GM19452 (cell line): ENCODE measurements at regions not wholly inside any gene's neighbourhood (a gene's known extent, or its start where the extent isn't known, plus 50 kb on each side); places are given as distances from the start of the nearest gene placed in this dataset.
"Not testable (repeated sequence)": the region's sequence is repeated elsewhere in the genome, so short reads cannot be mapped to it uniquely, and the experiment has no call there.

ENCODE experiments used
- ATAC-seq: cut with Tn5 transposase; IDR thresholded peaks from one replicate; pipeline ENCODE4 v1.9.1; 2021; ENCODE audit not compliant: unreplicated experiment

DNA sequence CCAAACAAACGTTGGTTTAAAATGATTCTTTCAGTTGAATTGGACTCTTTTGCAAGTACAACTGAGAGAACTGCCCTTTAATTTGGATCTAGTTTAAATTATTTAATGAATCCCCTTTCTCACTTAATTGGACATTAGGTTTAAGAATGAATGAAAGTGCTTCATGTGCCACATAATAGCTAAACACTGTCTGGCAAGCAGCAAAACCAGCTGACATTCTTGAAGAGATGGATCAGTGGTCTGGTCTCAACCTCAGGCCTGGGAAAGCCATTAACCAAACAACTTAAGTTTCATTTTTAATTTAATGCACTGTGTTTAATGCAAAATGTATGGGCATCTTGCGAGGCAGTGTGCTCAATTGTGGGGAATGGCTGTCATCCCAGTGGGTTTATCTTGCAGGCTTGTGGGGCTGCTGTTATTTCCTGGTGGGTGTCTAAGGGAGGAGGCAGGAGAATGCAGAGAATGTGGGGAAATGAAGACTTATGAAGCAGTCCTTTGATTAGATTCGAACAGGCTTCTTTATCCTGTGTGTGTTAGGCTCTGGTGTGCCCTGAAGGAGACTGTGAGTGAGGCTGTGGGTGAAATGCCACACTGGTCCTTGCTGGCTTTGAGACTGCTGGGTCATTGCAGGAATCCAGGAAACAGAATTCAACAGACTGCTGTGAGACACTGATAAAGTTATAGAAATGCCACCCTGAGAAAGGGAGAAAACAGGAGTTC is 144.1 kb upstream of the PELI2 start:
- ATAC-seq, result no peak

DNA sequence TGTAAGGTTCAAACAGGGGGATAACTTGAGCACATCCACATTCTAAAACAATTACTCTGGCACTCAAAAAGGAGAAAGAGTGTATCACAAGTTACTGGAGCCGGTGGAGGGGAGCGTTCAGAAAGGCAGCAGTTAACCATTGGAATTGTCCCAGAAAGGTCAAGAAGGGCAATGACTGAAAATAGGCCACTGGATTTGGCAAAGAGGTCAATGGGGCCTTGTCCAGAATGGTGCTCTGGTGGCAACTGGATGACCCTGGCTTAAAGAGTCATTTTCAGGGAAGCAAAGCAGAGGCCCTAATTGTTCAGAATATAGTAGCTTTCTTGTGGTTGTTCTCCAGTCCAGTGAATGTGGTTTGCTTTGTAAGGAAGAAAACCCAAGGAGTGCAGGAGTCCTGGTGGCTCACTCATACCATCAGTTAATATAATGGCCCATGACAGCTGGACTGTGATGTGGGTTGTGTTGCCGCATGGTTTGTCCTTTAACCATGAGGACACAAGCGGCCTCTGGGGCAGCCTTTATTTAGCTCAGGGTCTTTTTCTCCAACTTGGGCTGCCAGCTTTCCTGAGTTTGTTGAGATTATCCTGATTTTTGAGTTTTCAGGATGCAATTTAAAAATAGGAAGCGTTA is 142.8 kb upstream of the PELI2 start:
- no peak for ATAC-seq

DNA sequence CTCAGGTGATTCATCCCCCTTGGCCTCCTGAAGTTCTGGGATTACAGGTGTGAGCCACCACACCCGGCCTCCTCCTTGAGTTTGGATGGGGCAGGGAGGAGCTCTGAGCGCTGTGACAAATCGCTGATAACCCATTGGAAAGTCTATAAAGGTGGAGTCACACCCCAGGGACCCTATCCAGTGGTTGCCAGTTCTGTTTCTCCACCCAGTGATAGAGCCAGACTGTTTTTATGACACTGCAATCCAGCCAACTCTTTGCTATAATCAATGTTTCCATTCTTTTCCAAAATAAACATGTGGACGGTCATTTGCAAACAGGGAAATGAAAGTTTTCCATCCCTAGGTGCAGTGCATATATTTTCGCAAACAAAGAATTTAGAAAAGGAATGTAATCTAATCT is 142.0 kb upstream of the PELI2 start:
- no peak for ATAC-seq

DNA sequence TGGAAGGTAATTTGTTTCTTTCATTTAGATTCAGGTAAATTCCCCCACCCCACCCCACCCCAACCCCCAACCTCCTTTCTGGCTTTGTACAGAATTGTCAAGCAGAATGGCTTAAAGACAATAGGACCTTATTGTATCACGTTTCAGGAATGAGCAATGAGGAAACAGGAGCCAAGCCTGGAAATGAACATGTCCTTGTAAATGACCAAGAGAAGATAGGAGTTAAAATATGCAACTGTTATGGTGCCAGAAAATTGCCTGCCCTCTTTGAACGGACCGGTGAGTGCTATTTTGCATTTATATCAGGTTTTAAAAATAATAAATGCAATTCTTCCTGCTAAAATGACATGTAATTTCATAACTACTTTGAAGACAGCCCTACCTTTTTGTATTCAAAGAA is 141.6 kb upstream of the PELI2 start:
- ATAC-seq, result no peak

DNA sequence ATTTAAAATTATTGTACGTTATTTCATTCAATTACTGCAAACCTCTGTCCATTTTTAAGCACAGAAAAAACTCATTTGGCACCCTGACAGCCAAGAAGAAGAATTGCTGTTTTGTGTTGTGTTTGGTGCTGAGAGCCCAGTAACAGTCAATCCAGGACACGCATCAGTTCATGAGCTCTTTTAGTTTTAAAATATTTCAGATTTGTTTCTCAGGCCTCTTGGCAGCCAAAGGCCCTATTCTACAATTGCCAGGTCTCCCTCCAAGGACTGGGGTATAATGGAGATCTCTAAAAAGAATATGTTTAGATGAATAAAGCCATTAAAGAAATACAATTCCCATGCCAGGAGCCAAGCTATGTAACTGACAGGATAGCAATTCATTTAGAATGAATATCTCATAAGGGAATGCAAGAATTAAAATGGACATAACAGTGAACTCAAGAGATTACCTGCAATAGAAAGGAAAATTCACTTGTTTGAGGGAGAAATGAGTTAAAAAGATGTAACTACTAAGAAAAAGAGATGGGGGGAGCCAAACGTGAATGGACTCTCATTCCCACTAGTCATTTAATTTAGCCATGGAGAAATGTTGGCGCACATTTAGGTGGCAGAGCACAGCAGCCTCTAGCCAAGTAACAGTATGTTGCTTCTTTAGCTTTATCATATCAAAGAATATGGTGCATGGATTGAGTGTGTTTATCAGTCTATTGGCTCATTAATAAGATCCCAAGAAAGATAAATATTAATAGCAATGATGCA is 140.6 kb upstream of the PELI2 start:
- no peak for ATAC-seq

DNA sequence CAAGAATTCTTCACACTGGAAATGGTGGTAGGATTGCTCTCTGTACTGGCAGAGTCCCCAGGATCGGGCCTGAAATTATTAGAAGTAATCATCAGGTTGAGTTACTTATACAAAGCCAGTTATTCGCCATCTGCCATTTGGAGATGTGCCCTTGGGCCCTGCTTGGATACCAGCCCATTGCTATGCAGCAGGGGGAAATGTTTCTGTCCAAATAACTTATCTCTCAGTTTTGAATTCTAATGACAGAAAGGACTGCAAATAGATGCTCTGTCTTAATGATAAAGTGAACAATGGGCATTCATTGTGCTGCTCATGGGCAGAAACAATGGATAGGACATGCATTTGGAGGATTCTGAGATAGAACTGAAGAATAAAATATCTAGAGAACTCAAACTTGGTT is 139.1 kb upstream of the PELI2 start:
- no peak for ATAC-seq

DNA sequence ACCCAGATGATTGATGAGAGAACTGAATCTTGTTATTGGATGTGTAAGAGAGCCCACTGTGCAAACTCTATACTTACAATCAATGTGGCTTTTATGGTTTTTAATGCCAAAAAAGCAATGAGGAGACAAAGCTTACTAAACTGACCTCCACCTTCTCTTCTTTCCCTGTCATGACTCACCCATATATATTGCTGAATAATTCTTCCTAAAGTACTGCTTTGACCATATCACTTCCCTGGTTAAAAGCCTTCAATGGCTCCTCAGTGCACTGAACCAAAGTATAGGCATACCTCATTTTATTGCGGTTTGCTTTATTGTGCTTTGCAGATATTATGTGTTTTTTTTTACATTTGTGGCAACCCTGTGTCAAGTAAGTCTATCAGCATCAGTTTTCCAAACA is 138.4 kb upstream of the PELI2 start:
- no peak for ATAC-seq

DNA sequence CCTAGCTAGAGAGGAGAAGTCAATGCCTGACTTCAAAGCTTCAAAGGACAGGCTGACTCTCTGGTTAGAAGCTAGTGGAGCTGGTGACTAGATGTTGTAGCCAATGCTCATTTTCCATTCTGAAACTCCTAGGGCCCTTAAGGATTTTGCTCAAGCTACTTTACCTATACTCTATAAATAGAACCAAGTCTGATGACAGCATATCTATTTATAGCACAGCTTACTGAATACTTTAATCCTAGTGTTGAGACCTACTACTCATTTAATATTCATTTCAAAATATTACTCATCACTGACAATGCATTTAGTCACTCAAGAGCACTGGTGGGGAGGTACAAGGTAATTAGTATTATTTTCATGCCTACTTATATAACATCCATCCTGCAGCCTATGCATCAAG is 137.2 kb upstream of the PELI2 start:
- no peak for ATAC-seq

DNA sequence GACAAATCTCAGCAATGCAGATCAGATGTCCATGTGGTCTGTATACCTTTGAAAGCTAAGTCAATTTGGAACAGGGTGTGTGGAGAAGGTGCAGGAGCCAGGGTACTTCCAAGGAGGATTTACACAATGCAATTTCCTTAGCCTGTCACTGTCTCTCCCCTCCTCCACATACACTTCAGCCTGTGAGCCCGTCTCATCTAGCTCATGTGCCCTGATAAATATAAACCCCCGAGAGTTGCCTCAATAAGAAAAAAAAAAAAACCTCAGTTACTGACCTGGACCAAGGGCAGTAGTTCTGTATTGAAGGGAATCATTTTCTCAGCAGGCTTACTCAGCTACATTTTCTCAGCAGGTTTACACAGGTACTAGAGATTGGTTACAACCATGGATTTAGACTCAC is 132.1 kb upstream of the PELI2 start:
- ATAC-seq, result no peak

DNA sequence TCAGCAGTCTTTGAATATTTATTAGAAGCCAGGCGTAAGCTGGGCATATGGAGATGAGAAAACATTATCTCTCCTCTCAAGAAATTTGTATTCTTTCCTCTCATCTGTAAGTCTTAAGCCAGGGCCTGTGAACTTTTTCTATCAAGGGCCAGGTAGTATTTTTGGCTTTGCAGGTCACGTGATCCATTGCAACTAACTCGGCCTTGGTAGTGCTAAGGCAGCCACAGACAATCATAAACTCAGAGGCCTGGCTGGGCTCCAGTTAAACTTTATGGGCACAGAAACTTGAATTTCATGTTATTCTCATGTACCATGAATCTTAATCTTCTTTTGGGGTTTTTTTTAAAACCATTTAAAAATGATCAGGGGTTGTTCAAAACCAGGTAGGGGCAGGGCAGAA is 117.4 kb upstream of the PELI2 start:
- no peak for ATAC-seq

DNA sequence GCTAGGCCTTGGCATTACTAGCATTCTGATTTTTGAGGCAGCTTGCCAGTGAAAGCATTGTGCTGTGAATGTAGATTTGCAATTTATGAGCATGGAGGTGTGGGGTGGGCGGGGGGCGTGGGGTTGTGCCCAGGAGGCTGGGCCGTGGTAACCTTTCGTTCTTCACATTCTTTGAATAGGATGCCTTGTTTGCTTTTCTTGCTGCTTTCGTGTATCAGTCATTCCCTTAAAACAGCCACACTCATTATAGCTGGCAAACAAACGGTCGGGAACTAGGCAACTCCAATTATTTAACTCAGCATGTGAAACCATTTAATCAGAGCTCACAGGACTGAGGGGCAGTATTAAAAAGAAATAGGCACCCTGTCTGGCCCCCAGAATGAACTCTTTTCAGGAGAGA is 115.9 kb upstream of the PELI2 start:
- no peak for ATAC-seq

DNA sequence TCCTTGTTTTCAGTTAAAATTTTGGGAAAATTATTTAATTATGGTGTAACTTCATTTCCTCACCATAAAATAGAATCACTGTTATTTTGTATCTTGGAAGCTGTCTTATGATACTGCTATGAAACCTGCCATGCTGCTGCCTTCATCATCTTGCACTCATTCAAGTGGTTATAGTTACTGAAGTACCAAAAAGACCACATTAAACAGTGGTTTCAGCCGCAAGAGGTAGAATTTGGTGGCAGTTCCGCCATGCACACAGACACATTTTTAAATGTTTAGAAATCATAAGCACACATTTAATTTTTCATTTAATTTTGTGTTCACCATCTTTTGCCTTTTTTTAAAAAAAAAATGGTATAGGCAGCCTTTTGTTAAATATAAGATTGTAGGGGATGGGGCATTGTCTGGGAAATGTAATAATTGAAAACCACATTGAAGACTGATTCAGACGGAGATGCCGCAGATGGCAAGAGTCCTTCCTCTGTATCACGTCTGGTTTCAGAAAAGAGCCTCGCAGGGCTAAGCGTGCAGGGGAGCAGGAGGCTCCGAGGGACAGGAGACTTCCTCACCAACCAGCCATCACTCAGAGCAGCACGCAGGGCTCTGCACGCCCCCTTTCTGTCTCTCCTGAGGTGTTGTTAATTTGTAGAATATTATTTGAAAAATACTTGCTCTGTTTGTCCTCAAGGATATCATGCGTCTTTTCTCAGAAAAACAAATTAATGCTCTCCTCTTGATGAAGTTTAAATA is 115.2 kb upstream of the PELI2 start:
- peak; percentile 70 for ATAC-seq

DNA sequence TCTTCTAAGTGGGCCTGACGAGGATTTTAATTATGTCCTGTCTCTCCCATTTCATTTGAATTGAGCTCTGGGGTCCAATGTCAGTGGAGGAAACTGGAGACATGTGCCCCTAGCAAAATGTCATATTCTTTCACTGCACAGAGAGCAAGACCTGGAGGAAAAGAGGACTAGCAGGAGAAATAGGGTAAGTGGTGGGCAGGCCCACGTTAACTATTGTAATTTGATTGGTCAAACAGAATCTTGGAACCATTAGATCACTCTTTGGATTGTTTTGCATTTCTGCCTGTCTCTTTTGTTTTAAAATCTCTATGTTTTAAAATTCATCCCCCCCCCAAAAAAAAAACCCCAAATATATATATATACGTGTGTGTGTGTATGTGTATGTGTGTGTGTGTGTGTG is 113.9 kb upstream of the PELI2 start:
- no peak for ATAC-seq

DNA sequence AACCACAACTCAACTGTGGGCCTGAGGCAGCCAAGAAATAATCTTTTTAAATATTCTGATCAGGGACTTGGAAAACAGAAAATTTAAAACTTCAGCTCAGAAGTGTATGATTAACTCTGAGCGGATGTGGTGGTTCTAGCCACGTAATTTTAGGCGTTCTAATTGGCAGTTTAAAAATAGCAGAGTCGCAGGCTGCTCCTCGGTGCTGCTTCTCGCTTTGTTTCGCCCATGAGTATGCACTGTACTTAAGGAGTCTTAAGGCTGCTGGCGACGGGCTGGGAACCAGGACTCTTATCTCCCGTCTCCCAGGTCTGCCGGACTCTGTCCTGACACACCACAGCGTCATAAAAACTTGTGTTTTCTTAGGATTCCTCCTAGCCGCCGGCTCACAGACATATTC is 113.4 kb upstream of the PELI2 start:
- ATAC-seq, result peak; percentile 82

DNA sequence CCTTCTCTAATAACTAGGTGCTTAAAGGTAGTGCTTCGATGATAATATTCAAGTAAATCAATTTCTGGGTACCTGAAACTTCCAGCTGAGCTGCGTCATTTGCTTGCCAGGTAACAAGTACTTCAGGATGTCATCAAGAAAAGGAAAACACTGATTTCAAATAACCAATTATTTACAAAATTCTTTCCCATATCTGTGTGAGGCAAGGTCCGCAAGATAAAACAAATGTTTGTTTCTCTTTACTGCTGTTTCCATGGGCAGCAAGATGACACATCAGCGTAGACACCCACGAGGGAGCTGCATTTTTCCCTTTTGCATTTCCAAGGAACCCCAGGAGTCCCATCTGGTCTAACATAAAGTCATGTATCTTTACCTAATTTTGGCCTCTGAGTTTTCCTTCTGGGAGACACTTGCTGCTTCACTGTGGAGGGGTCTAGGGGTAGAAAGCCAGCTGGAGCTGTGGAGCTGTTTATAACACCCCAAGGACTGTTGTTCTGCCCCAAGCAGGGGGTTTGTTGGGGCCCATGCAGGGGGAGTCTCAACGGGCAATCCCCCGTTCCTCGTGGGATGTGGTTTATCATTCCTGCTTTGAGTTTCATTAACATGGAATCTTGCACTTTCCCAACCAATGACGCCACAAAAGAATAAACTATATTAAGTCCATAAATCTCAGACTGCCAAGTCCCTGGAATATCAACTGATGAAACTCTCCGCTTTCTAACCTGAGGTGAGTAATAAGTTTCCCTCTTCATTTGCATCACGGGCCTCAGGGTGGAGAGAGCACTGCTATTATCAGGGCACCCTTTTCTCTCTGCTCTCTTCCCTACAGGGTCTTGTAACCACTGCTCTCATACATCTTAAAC is 112.8 kb upstream of the PELI2 start:
- ATAC-seq, result no peak

DNA sequence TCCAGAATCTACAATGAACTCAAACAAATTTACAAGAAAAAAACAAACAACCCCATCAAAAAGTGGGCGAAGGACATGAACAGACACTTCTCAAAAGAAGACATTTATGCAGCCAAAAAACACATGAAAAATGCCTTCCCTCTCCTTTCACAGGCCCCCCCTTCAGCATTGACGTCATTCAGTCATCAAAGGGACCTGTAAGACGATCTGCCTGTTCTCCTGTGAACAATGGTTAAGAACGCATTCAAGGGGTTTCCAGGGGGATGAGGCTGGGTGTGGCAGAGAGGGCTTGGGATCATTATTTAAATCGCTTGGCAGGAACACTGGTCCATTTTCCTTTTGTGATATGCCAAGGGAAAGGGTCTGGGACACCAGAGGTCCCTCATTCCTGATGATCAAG is 110.7 kb upstream of the PELI2 start:
- not testable (repeated sequence) for ATAC-seq

DNA sequence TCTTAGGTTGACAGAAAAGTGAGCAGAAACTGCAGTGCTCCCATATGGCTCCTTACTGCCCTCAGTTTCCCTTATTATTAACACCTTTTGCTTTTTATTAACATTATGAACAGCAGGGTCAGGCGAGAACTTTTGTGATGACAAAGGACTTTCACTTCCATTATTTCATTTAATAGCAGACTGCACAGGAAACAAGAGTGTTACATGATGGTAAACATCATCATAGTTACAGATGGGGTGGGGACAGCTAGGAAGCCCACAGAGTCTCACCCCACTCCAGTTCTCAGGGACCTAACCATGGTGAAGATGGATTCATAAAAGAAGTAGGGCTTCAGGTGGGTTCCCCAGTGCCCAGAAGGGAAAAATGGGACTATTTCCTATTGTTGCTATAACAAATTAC is 110.1 kb upstream of the PELI2 start:
- no peak for ATAC-seq

DNA sequence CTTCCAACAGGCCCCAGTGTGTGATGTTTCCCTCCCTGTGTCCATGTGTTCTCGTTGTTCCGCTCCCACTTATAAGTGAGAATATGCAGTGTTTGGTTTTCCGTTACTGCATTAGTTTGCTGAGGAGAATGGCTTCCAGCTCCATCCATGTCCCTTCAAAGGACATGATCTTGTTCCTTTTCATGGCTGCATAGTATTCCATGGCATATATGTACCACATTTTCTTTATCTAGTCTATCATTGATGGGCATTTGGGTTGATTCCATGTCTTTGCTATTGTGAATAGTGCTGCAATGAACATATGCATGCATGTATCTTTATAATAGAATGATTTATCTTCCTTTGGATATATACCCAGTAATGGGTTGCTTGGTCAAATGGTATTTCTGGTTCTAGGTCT is 109.5 kb upstream of the PELI2 start:
- ATAC-seq, result not testable (repeated sequence)

DNA sequence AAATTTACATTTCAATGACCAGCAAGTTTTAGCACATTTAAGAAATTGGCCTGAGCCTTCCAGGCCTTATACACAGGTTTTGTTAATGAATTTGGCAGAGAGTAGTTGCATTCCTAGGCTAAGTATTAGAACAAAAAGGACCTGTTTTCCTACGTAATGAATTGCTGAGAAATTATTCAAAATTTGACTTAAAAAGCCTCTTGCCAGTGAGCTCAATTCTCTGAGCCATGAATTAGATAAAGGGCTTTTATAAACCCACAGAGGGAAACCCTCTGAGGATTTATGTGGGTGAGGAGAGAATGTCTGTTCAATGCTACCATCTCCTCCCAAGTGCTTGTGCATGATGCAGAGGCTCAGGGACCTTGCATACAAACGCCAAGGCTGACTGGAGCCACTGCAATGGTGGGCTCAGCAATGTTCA is 94.5 kb upstream of the PELI2 start:
- no peak for ATAC-seq

DNA sequence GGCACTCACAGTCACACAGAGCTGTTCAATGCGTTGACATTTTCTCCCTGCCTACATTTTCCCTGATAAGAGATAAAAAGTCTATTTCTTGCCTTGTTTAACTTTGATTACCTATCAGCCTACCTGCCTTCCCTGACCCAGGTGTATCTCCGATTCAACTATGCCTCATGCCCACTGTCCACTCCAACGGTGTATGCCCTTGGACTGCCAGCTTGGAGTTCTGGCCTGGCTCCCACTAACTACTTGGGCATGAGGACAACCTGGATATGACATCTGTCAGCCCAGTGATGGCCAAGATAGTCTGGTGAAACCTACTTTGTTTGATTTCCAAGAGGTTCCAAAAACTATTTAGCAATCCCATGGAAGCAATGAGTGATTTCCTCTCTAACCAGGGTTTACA is 93.0 kb upstream of the PELI2 start:
- ATAC-seq, result no peak

DNA sequence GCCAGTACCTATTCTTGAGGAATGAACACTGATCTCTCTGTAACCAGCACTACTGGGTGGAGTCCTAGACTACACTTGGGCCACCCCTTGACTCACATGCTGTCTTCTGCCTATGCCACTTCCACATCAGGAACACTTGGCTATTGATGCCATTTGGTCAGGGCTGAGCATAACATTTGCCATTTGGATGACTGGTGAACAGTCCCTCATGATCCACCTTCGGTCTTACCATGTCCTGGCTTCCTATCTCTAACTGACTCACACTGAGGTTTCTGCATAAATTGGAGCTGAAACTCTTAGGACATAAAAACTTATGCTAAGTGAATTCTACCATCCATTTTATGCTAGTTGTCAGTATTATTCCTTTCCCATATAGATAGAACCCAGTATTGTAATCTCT is 91.7 kb upstream of the PELI2 start:
- ATAC-seq, result no peak
